Posterior vena cava (tissue), 2 donors: ENCODE measurements at regions not wholly inside any gene's neighbourhood (a gene's known extent, or its start where the extent isn't known, plus 50 kb on each side); places are given as distances from the start of the nearest gene placed in this dataset.

Experiments
- DNase-seq: peaks from one replicate; pipeline ENCODE4 v3.0.0-alpha.2; 2020; ENCODE audit warnings: low spot score
- intact Hi-C, 2 donors: fragments of 100-400 bp; cut with DNase I; formaldehyde crosslinking; loops; one replicate each; pipeline versions ENCODE4 v1.14.1 to v1.14.2; 2022 to 2023
- donor health status: DM: yes; HTN: yes; CAD: no.
- donor health status: DM: yes; HTN: yes; CAD: no.

DNA sequence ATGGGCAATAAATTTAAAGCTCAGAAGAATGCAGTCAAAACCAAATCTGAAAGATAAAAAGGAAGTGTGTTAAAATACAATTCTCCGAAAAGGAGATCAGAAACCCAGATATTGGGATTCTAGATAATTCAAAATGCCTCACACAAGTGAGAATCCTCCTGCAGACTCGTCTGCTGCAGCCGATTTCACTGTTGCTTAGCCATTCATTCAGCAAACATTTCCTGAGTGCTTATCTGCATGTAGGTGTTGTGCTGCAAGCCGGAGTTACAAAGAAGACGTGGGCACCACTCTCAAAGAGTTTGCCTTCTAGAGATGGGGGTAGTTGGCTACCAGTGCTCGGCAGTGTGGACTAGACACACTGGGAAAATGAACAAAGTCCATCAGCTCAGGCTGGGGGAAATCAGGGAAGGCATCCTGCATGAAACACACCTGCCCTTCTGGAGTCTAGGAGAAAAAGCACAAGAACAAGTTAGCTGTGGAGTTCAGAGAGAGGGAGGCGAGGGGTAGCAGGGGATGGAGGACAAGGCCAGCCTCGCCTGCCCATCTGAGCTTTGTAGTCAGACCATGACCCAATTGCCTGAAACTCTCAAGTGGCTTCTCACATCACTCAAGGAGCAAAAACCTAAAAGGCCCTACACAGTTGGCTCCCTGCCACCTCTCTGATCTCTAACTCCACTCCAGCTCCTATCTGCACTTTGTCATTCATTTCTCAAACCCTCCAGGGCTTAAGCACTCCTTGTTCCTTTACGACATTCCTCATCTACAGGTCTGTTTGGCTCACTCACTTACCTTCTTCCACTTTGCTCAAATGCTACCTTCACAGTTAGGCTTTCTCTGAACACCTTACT, 310.0 kb upstream of the DDHD1 start:
- intact Hi-C loops, result no loop called here
- DNase-seq, result no peak

DNA sequence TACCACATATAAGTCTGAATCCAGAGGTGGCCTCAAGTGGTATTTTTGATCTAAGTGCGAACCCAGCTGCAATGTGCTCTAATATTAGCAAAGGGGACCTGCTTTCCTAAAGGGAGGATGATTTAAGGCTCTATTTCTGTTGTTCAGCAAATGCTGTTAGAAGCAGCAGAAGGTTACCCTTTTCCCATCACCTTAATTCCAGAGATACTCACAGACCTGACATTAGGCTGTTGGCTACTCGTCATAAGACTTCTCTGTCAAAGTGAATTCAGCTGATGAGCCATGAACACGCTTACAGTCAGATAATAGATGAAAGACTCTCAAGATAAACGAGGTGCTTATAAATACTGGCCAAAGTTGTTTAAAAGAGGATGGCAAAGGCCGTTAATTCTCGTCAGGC, 308.7 kb upstream of the DDHD1 start:
- DNase-seq, result no peak
- intact Hi-C loops, result no loop called here

GRCh38 chr14:53460544-53460943, 307.4 kb upstream of the DDHD1 start:
- intact Hi-C loops, result no loop called here

DNA sequence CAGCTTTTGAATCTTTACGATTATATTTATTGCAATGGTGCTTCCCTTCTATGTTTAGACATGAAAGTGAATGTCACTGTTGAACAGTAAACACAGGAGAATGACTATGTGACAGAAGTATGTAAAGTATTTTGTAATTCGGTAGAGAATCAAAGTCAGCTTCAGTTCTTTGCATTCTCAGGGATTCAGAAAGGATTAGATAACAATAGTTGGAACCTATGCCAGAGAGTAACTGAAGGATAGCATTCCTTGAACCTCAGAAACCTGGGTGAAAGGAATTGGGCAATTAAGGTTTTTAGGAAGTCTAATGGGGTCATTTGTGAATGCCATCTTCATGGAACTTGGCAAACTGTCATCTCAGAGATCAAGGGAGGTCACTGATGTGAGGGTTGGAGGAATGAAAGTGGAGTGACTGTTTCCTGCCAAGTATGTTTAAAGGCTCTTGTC, 305.3 kb upstream of the DDHD1 start:
- intact Hi-C loops, result no loop called here
- DNase-seq, result no peak

More at GRCh38 chr14:53460544-53460943, 307.4 kb upstream of the DDHD1 start:
- no peak for DNase-seq

GRCh38 chr14:53456931-53457330, 303.8 kb upstream of the DDHD1 start:
- DNase-seq, result no peak
- intact Hi-C loops, result no loop called here

GRCh38 chr14:53452005-53452673, 299.0 kb upstream of the DDHD1 start:
- intact Hi-C loops, result no loop called here
- DNase-seq, result no peak

GRCh38 chr14:53450871-53451270, 297.7 kb upstream of the DDHD1 start:
- DNase-seq, result no peak
- intact Hi-C loops, result no loop called here

DNA sequence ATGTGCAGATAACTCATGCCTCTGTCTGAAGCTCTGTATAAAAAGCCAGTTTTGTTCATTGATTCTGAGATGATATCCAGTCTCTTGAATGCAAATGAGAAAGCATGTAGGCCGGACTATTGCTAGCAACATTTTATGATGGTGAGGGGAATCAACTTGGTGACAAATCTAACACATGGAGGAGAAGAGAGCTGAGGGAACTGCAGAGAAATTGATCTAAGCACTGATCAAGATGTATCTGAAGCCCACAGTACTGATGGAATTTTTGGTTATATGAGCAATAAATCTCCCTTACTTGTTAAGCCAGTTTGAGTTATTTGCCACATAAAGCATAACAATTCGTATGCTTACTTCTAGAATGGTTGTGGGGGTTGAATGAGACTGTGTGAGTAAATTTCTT, 295.6 kb upstream of the DDHD1 start:
- intact Hi-C loops, result no loop called here
- no peak for DNase-seq

GRCh38 chr14:53444677-53445312, 291.7 kb upstream of the DDHD1 start:
- intact Hi-C loops, result no loop called here
- DNase-seq, result no peak

- no peak for DNase-seq
- intact Hi-C loops, result no loop called here
These were observed 288.7 kb upstream of the DDHD1 start for GRCh38 chr14:53441789-53442188.

- DNase-seq, result no peak
- intact Hi-C loops, result no loop called here
These were observed 284.7 kb upstream of the DDHD1 start for GRCh38 chr14:53437858-53438257.

- no peak for DNase-seq
- intact Hi-C loops, result no loop called here
These were observed 279.3 kb upstream of the DDHD1 start for GRCh38 chr14:53432378-53432802.

GRCh38 chr14:53430870-53431269, 277.7 kb upstream of the DDHD1 start:
- intact Hi-C loops, result no loop called here
- DNase-seq, result no peak

DNA sequence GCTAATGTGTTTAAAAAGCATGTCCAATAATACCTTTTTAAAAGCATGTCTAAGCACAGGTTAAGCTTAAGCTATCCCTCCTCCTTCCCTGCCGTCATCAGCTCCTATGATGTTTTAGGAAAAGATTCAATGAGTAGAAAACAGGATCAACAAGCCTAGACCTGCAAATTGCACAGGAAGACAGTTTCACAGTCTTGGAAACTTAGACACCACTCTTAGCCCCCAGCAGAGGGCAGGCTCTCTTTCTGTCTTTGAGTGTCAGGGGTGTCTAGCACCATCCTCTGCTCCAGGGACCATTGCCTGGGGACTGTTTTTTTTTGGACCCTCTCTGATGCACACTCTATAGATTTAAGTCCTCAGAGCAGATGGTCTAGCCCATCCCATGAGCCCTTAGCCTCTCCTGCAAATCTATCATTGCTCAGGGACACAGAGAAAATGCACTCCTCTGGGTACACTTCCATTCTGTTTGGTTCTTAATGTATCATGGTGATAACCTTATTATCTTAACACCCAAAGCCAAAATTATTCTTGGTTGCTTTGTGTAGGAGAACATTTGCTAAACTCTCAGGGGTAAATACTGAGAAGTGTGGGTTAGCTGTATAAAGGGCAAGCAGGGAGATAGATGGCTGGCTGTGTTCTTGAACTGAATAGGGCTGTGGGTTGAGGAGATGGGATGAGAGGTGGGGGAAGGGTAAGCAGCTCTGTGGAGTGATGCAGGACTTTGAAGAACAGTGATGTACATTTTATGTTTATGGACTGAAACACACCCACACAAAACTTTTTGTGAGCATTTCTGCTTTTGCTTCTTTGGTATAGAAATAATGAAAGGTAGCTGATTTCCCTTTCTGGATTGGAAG, 259.9 kb upstream of the DDHD1 start:
- no peak for DNase-seq
- intact Hi-C loops, result no loop called here

DNA sequence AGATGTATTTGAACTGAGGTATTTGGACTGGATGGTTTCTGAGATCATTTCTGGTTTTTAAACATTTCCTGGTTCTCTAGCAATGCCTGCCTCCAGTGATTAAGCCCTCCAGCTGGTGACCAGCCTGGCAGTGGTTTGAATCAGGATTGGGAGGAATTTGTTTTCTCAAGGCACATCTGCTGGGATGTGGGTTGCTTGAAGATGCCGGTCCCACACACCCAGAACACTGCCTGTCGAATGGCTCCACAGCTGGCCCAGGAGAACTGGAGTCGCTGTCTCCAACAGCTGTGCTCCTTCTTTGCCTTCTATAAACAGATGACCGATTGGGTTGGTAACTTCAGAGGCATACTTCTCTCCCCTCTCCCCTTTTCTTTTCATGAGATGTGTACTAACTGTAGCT, 258.0 kb upstream of the DDHD1 start:
- DNase-seq, result no peak
- intact Hi-C loops, result no loop called here

DNA sequence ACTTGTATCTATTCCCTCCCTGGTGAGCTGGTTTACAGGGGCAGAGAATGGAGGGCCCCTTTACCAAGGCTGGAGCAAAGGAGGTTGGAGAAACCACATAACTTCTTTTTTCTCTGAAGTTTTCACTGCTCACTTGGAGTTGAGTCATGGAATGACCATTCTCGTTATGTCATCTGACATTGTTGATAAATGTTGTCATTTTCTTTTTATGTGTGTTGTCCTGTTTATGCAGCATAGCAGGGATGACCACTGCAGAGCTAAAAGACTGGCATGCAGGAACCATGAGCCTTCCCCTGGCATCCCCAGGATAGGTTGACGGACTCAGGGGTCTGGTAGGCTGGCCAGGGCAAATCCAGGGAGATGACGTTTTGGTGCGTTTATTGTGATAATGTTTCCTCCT, 256.8 kb upstream of the DDHD1 start:
- no peak for DNase-seq
- intact Hi-C loops, result no loop called here

- DNase-seq, result no peak
- intact Hi-C loops, result no loop called here
These were observed 256.2 kb upstream of the DDHD1 start for GRCh38 chr14:53409289-53409688.

- intact Hi-C loops, result no loop called here
These were observed 255.2 kb upstream of the DDHD1 start for GRCh38 chr14:53408175-53408879.

GRCh38 chr14:53406519-53406918, 253.4 kb upstream of the DDHD1 start:
- no peak for DNase-seq
- intact Hi-C loops, result no loop called here

More at GRCh38 chr14:53408175-53408879, 255.2 kb upstream of the DDHD1 start:
- DNase-seq, result no peak
